ENCODE measurements at regions not wholly inside any gene's neighbourhood (a gene's known extent, or its start where the extent isn't known, plus 50 kb on each side); places are given as distances from the start of the nearest gene placed in this dataset.

DNA sequence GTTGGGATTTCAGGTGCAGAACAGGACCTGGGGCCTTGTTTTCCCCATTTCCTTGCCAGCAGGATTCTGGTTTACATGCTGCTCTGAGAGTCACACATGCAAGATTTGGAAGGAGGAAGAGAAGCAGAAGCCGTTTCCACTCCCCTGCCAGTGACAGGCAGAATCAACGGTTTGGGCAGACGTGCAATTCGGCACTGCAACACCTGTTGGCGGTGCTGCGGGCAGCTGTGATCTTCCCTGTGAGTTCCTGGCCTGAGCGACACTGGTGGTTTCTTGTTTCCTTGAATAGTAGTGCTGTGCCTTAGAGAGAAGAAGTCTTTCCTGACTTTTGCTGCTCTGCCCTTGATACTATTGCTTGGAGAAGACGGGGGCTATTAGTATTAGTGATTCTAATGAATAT is 1126.2 kb downstream of the TYW1 start:
- DNase-seq (ENCODE audit: low spot score) (no peak), ATAC-seq (no peak)
- no peaks in the 10 kb centered on the region for H3K4me1 ChIP-seq (ENCODE audit: insufficient read depth)
- H3K4me2 ChIP-seq, result no peak overlapping the region
- no peak overlapping the region for H3K4me3 ChIP-seq
- no peak overlapping the region for H2AFZ ChIP-seq
- H3K9me2 ChIP-seq (ENCODE audit: insufficient read depth), result no peaks in the 10 kb centered on the region
- Mint-ChIP-seq H3K4me3 (no peak overlapping the region), H3K36me3 (ENCODE audit: low read depth) (peaks cover 52% of the 10 kb centered on the region), H3K4me1 (no peaks in the 10 kb centered on the region), H3K27ac (no peak overlapping the region), H3K9me3 (peaks cover 96% of the 10 kb centered on the region), H3K27me3 (ENCODE audit: insufficient read depth, low read depth, poor library complexity) (no peaks in the 10 kb centered on the region)
- H3F3A ChIP-seq (replicated peaks; ENCODE audit: low read depth), result no peaks in the 10 kb centered on the region
- TF ChIP-seq JUNB (IDR thresholded peaks at IDR 0.05; ENCODE audit: unreplicated experiment) (no peak), CREB1 (CRISPR knock-in tag; IDR thresholded peaks at IDR 0.05; ENCODE audit: low read depth) (no peak), NANOG (IDR thresholded peaks at IDR 0.05; ENCODE audit: borderline replicate concordance) (no peak), EZH2phosphoT487 (IDR thresholded peaks at IDR 0.05; ENCODE audit: unreplicated experiment) (no peak), POLR2AphosphoS5 (IDR thresholded peaks at IDR 0.05; ENCODE audit: low read depth) (no peak), ZNF114 (CRISPR knock-in tag; IDR thresholded peaks at IDR 0.05) (no peak), EZH2 (IDR thresholded peaks at IDR 0.05; ENCODE audit: low read depth, unreplicated experiment) (no peak), STAT1 (IDR thresholded peaks at IDR 0.05; ENCODE audit: unreplicated experiment) (no peak), ZNF331 (CRISPR knock-in tag; IDR thresholded peaks at IDR 0.05; ENCODE audit: low read depth) (no peak)
- TF ChIP-seq, protein P1, sequence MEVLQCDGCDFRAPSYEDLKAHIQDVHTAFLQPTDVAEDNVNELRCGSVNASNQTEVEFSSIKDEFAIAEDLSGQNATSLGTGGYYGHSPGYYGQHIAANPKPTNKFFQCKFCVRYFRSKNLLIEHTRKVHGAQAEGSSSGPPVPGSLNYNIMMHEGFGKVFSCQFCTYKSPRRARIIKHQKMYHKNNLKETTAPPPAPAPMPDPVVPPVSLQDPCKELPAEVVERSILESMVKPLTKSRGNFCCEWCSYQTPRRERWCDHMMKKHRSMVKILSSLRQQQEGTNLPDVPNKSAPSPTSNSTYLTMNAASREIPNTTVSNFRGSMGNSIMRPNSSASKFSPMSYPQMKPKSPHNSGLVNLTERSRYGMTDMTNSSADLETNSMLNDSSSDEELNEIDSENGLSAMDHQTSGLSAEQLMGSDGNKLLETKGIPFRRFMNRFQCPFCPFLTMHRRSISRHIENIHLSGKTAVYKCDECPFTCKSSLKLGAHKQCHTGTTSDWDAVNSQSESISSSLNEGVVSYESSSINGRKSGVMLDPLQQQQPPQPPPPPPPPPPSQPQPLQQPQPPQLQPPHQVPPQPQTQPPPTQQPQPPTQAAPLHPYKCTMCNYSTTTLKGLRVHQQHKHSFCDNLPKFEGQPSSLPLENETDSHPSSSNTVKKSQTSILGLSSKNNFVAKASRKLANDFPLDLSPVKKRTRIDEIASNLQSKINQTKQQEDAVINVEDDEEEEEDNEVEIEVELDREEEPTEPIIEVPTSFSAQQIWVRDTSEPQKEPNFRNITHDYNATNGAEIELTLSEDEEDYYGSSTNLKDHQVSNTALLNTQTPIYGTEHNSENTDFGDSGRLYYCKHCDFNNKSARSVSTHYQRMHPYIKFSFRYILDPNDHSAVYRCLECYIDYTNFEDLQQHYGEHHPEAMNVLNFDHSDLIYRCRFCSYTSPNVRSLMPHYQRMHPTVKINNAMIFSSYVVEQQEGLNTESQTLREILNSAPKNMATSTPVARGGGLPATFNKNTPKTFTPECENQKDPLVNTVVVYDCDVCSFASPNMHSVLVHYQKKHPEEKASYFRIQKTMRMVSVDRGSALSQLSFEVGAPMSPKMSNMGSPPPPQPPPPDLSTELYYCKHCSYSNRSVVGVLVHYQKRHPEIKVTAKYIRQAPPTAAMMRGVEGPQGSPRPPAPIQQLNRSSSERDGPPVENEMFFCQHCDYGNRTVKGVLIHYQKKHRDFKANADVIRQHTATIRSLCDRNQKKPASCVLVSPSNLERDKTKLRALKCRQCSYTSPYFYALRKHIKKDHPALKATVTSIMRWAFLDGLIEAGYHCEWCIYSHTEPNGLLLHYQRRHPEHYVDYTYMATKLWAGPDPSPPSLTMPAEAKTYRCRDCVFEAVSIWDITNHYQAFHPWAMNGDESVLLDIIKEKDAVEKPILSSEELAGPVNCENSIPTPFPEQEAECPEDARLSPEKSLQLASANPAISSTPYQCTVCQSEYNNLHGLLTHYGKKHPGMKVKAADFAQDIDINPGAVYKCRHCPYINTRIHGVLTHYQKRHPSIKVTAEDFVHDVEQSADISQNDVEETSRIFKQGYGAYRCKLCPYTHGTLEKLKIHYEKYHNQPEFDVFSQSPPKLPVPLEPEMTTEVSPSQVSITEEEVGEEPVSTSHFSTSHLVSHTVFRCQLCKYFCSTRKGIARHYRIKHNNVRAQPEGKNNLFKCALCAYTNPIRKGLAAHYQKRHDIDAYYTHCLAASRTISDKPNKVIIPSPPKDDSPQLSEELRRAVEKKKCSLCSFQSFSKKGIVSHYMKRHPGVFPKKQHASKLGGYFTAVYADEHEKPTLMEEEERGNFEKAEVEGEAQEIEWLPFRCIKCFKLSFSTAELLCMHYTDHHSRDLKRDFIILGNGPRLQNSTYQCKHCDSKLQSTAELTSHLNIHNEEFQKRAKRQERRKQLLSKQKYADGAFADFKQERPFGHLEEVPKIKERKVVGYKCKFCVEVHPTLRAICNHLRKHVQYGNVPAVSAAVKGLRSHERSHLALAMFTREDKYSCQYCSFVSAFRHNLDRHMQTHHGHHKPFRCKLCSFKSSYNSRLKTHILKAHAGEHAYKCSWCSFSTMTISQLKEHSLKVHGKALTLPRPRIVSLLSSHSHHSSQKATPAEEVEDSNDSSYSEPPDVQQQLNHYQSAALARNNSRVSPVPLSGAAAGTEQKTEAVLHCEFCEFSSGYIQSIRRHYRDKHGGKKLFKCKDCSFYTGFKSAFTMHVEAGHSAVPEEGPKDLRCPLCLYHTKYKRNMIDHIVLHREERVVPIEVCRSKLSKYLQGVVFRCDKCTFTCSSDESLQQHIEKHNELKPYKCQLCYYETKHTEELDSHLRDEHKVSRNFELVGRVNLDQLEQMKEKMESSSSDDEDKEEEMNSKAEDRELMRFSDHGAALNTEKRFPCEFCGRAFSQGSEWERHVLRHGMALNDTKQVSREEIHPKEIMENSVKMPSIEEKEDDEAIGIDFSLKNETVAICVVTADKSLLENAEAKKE (CRISPR knock-in tag; IDR thresholded peaks at IDR 0.05), result no peak
- TF ChIP-seq, protein P2, sequence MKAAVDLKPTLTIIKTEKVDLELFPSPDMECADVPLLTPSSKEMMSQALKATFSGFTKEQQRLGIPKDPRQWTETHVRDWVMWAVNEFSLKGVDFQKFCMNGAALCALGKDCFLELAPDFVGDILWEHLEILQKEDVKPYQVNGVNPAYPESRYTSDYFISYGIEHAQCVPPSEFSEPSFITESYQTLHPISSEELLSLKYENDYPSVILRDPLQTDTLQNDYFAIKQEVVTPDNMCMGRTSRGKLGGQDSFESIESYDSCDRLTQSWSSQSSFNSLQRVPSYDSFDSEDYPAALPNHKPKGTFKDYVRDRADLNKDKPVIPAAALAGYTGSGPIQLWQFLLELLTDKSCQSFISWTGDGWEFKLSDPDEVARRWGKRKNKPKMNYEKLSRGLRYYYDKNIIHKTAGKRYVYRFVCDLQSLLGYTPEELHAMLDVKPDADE (IDR thresholded peaks at IDR 0.05), result no peak
- TF ChIP-seq, protein P3, sequence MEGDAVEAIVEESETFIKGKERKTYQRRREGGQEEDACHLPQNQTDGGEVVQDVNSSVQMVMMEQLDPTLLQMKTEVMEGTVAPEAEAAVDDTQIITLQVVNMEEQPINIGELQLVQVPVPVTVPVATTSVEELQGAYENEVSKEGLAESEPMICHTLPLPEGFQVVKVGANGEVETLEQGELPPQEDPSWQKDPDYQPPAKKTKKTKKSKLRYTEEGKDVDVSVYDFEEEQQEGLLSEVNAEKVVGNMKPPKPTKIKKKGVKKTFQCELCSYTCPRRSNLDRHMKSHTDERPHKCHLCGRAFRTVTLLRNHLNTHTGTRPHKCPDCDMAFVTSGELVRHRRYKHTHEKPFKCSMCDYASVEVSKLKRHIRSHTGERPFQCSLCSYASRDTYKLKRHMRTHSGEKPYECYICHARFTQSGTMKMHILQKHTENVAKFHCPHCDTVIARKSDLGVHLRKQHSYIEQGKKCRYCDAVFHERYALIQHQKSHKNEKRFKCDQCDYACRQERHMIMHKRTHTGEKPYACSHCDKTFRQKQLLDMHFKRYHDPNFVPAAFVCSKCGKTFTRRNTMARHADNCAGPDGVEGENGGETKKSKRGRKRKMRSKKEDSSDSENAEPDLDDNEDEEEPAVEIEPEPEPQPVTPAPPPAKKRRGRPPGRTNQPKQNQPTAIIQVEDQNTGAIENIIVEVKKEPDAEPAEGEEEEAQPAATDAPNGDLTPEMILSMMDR (conservative IDR thresholded peaks at IDR 0.05; ENCODE audit: low read depth in 2 of 2), result no peak
- TF ChIP-seq, protein P4, sequence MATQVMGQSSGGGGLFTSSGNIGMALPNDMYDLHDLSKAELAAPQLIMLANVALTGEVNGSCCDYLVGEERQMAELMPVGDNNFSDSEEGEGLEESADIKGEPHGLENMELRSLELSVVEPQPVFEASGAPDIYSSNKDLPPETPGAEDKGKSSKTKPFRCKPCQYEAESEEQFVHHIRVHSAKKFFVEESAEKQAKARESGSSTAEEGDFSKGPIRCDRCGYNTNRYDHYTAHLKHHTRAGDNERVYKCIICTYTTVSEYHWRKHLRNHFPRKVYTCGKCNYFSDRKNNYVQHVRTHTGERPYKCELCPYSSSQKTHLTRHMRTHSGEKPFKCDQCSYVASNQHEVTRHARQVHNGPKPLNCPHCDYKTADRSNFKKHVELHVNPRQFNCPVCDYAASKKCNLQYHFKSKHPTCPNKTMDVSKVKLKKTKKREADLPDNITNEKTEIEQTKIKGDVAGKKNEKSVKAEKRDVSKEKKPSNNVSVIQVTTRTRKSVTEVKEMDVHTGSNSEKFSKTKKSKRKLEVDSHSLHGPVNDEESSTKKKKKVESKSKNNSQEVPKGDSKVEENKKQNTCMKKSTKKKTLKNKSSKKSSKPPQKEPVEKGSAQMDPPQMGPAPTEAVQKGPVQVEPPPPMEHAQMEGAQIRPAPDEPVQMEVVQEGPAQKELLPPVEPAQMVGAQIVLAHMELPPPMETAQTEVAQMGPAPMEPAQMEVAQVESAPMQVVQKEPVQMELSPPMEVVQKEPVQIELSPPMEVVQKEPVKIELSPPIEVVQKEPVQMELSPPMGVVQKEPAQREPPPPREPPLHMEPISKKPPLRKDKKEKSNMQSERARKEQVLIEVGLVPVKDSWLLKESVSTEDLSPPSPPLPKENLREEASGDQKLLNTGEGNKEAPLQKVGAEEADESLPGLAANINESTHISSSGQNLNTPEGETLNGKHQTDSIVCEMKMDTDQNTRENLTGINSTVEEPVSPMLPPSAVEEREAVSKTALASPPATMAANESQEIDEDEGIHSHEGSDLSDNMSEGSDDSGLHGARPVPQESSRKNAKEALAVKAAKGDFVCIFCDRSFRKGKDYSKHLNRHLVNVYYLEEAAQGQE (IDR thresholded peaks at IDR 0.05; ENCODE audit: unreplicated experiment), result no peak
- H3K27me3 ChIP-seq (ENCODE audit: insufficient read depth), result no peaks in the 10 kb centered on the region
- H3K36me3 ChIP-seq (ENCODE audit: insufficient read depth), result no peaks in the 10 kb centered on the region
- no peak overlapping the region for H3K27ac ChIP-seq (ENCODE audit: low read depth)
- no peaks in the 10 kb centered on the region for H3K79me2 ChIP-seq (replicated peaks; ENCODE audit: insufficient read depth)
- H4K20me1 ChIP-seq (replicated peaks; ENCODE audit: insufficient read depth), result no peaks in the 10 kb centered on the region
